OCI-LY3 (cell line): ENCODE measurements at regions not wholly inside any gene's neighbourhood (a gene's known extent, or its start where the extent isn't known, plus 50 kb on each side); places are given as distances from the start of the nearest gene placed in this dataset.

Experiments
- CTCF ChIP-seq: fragments of 200-600, 300-600 bp; sonication (generic); IDR thresholded peaks from 2 replicates; pipeline ENCODE4 v1.5.1; 2014; ENCODE audit warnings: antibody characterized with exemption, low read length, low read depth
- EZH2phosphoT487 ChIP-seq: fragments of 200-600 bp; shearing (Covaris generic); IDR thresholded peaks from 2 replicates; pipeline ENCODE4 v1.6.1; 2018; ENCODE audit warnings: antibody characterized with exemption, mixed run types, low read depth

- TF ChIP-seq CTCF (no peak), EZH2phosphoT487 (no peak)
These were observed 115.6 kb upstream of the TLL1 start for GRCh38 chr4:165757451-165757850.
